Dendritic cell treated with granulocyte-macrophage colony-stimulating factor and Interleukin-4, amounts not matched to agents 40 ng/mL and 50 ng/mL, for 4 days (primary cell): ENCODE measurements at regions not wholly inside any gene's neighbourhood (a gene's known extent, or its start where the extent isn't known, plus 50 kb on each side); places are given as distances from the start of the nearest gene placed in this dataset.
"Not testable (repeated sequence)": the region's sequence is repeated elsewhere in the genome, so short reads cannot be mapped to it uniquely, and the experiment has no call there.

Experiments used
- H3K27ac Mint-ChIP-seq: one replicate; pipeline ENCODE4 v1.8.0; 2022; ENCODE audit warnings: mild to moderate bottlenecking, mixed read lengths
- H3K27me3 Mint-ChIP-seq: one replicate; pipeline ENCODE4 v1.8.0; 2022; ENCODE audit warnings: mild to moderate bottlenecking, mixed read lengths
- H3K36me3 Mint-ChIP-seq: one replicate; pipeline ENCODE4 v1.8.0; 2022; ENCODE audit warnings: low read depth, mixed read lengths
- H3K4me1 Mint-ChIP-seq: one replicate; pipeline ENCODE4 v1.8.0; 2022; ENCODE audit warnings: low read depth, mixed read lengths
- H3K4me3 Mint-ChIP-seq: one replicate; pipeline ENCODE4 v1.8.0; 2022; ENCODE audit warnings: mild to moderate bottlenecking, moderate library complexity, mixed read lengths
- H3K9me3 Mint-ChIP-seq: one replicate; pipeline ENCODE4 v1.8.0; 2022; ENCODE audit warnings: mixed read lengths
- intact Hi-C: fragments of 100-400 bp; cut with micrococcal nuclease; formaldehyde crosslinking; loops from one replicate; pipeline ENCODE4 v1.15.0; 2022

DNA sequence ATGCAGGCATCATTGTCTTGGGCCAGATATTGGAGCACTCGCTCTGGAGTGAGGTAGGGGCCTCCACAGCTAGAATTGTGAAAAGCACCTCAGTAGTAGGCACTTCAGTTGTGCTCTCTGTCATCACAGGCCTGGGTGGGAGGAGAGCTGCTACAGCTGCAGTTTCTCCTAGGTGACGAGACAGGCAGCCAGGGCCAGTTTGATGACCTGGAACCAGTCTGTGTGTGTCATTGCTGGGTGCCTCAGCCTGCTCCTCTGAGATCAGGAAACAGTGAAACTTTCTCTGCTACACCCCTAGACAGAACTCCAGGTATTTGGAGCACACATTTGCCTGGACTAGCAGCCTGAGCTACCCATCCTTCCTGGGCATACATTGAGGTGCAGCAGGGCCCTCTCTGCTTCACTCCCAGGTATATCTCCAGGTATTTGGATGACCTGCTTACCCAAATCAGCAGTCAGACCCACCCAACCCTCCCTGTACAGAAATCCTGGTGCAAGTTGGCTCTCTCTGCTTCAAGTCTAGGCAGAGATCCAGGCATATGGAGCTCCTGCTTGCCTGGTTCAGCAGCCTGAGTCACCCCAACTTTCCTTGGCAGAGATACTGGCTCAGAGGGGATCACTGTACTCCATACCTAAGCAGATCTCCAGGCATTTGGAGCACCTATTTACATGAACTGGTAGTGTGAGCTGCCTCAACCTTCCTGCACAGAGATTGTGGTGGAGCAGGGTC lies 54.3 kb upstream of the SGO1 start:
- no peak overlapping the region for H3K4me3 Mint-ChIP-seq
- H3K27ac Mint-ChIP-seq: no peak overlapping the region
- H3K36me3 Mint-ChIP-seq: no peaks in the 10 kb centered on the region
- no peaks in the 10 kb centered on the region for H3K9me3 Mint-ChIP-seq
- H3K27me3 Mint-ChIP-seq: no peaks in the 10 kb centered on the region
- intact Hi-C loops: no loop called here
- H3K4me1 Mint-ChIP-seq: no peaks in the 10 kb centered on the region

DNA sequence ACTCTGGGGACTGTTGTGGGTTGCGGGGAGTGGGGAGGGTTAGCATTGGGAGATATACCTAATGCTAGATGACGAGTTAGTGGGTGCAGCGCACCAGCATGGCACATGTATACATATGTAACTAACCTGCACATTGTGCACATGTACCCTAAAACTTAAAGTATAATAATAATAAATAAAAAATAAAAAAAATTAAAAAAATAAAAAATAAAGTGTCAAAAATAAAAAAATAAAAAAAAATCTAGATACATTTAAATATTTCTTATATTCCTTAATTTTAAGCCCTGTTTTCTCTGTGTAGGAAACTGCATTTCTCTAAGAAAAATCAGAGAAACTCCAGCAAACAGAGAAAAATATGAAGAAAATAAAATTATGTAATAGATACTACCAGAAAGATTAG lies 52.2 kb upstream of the SGO1 start:
- H3K9me3 Mint-ChIP-seq, intact Hi-C loops, H3K4me1 Mint-ChIP-seq, H3K27me3 Mint-ChIP-seq, H3K4me3 Mint-ChIP-seq, H3K27ac Mint-ChIP-seq, H3K36me3 Mint-ChIP-seq: not testable (repeated sequence)

DNA sequence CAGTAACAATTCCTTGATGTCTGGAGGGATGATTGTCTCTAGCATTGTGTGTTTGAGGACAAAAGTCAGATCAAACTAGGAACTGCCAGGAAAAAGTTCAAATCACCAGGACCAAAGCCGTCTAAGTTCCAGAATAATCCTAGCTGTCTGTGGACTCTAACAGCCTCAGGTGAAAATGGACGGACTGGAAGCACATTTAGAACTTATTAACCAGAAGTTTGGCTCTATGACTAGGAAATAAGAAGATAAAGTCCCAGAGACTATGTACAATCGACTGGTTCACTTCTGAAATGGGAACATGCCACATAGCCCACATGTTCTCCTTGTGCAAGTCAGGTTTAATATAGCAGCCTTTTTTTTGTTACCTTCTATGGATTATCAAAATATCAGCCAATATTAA lies 50.6 kb upstream of the SGO1 start:
- no peaks in the 10 kb centered on the region for H3K36me3 Mint-ChIP-seq
- H3K27ac Mint-ChIP-seq: no peak overlapping the region
- intact Hi-C loops: no loop called here
- no peaks in the 10 kb centered on the region for H3K9me3 Mint-ChIP-seq
- no peaks in the 10 kb centered on the region for H3K27me3 Mint-ChIP-seq
- no peak overlapping the region for H3K4me3 Mint-ChIP-seq
- H3K4me1 Mint-ChIP-seq: no peaks in the 10 kb centered on the region
